B cell (primary cell): ENCODE measurements at regions not wholly inside any gene's neighbourhood (a gene's known extent, or its start where the extent isn't known, plus 50 kb on each side); places are given as distances from the start of the nearest gene placed in this dataset.

Experiments used
- ATAC-seq: fragments of 200-7000 bp; cut with Tn5 transposase; one replicate; pipeline ENCODE4 v1.10.0; 2021; ENCODE audit warnings: low read depth, mild to moderate bottlenecking, moderate number of reproducible peaks, moderate library complexity
- CTCF ChIA-PET: fragments of 350-600 bp; sonication (Branson Sonifier 250); formaldehyde crosslinking; loops from one replicate; lab custom pipeline; 2021; ENCODE audit warnings: antibody characterized with exemption, inconsistent platforms; lab: Charles Lee
- POLR2A ChIA-PET: fragments of 350-600 bp; sonication (Branson Sonifier 250); formaldehyde crosslinking; loops from one replicate; lab custom pipeline; 2021; ENCODE audit warnings: antibody characterized with exemption; lab: Charles Lee
- DNase-seq: peaks from one replicate; pipeline ENCODE4 v3.0.0; 2013
- H2AFZ ChIP-seq: 2 replicates; pipeline ENCODE4 v1.6.1; 2012; ENCODE audit warnings: mild to moderate bottlenecking, low read depth, low read length; ENCODE audit not compliant: insufficient read depth, poor library complexity, severe bottlenecking
- H3K27ac ChIP-seq, 2 donors: 1 replicate in 1 of 2; 2 replicates in 1 of 2; pipeline ENCODE4 v1.5.1; 2012 to 2013; ENCODE audit warnings: low read length in 2 of 2, mild to moderate bottlenecking in 2 of 2, moderate library complexity in 1 of 2
- H3K27me3 ChIP-seq, 4 experiments: fragments of 200-600 bp in 1 of 4; sonication (generic) in 1 of 4; replicated peaks in 1 of 4; 1 replicate in 2 of 4; 2 replicates in 2 of 4; pipeline versions ENCODE4 v1.6.1 to v1.7.0; 2013 to 2016; ENCODE audit warnings: low read length in 3 of 4, mild to moderate bottlenecking in 2 of 4, mixed read lengths in 1 of 4, moderate library complexity in 1 of 4; ENCODE audit not compliant: insufficient read depth in 4 of 4, control insufficient read depth in 3 of 4; ENCODE audit errors: control extremely low read depth in 1 of 4
- H3K36me3 ChIP-seq, 2 experiments: replicated peaks in 1 of 2; 1 replicate in 1 of 2; 2 replicates in 1 of 2; pipeline versions ENCODE4 v1.6.1 to v1.7.1; 2013; ENCODE audit warnings: low read length in 1 of 2; ENCODE audit not compliant: insufficient read depth in 2 of 2, control insufficient read depth in 1 of 2; ENCODE audit errors: control extremely low read depth in 1 of 2, extremely low read depth in 1 of 2
- H3K4me1 ChIP-seq, 2 donors: fragments of 200-600 bp in 1 of 2; sonication (generic) in 1 of 2; 1 replicate in 1 of 2; 2 replicates in 1 of 2; pipeline versions ENCODE4 v1.5.1 to v1.6.1; 2013 to 2017; ENCODE audit warnings: low read length in 2 of 2; ENCODE audit not compliant: control insufficient read depth in 2 of 2, insufficient read depth in 2 of 2
- H3K4me2 ChIP-seq: replicated peaks from 2 replicates; pipeline ENCODE3; 2012; ENCODE audit warnings: mild to moderate bottlenecking, low read depth, low read length; ENCODE audit not compliant: poor library complexity, severe bottlenecking
- H3K4me3 ChIP-seq, 5 experiments: fragments of 200-600 bp in 1 of 5; sonication (generic) in 1 of 5; 1 replicate in 3 of 5; 2 replicates in 2 of 5; pipeline versions ENCODE4 v1.5.1 to v1.7.0; 2011 to 2016; ENCODE audit warnings: low read length in 4 of 5, mild to moderate bottlenecking in 4 of 5, low read depth in 2 of 5, control low read depth in 1 of 5, moderate library complexity in 1 of 5; ENCODE audit not compliant: insufficient read depth in 1 of 5; ENCODE audit errors: control extremely low read depth in 1 of 5, extremely low read depth in 1 of 5
- H3K79me2 ChIP-seq: fragments of 200-600 bp; sonication (generic); one replicate; pipeline ENCODE4 v1.6.0; 2016; ENCODE audit warnings: low read length; ENCODE audit not compliant: control insufficient read depth, insufficient read depth
- H3K9ac ChIP-seq: fragments of 200-600 bp; sonication (generic); 2 replicates; pipeline ENCODE4 v1.6.1; 2017; ENCODE audit warnings: mild to moderate bottlenecking, low read length, moderate library complexity
- H3K9me3 ChIP-seq, 3 donors: one replicate each; pipeline versions ENCODE4 v1.6.1 to v1.7.1; 2013; ENCODE audit warnings: low read length in 2 of 3; ENCODE audit not compliant: control insufficient read depth in 2 of 3, insufficient read depth in 1 of 3; ENCODE audit errors: control extremely low read depth in 1 of 3
- H4K20me1 ChIP-seq: 2 replicates; pipeline ENCODE4 v1.6.0; 2012; ENCODE audit warnings: mild to moderate bottlenecking, low read length; ENCODE audit not compliant: insufficient read depth, control insufficient read depth, poor library complexity, severe bottlenecking
- H3K27ac Mint-ChIP-seq: one replicate; pipeline ENCODE4 v1.8.0; 2021; ENCODE audit warnings: mixed read lengths
- H3K27me3 Mint-ChIP-seq: one replicate; pipeline ENCODE4 v1.8.0; 2021; ENCODE audit warnings: mixed read lengths
- H3K4me1 Mint-ChIP-seq: one replicate; pipeline ENCODE4 v1.8.0; 2021; ENCODE audit warnings: mixed read lengths
- H3K4me3 Mint-ChIP-seq: one replicate; pipeline ENCODE4 v1.8.0; 2021; ENCODE audit warnings: mixed read lengths
- H3K9me3 Mint-ChIP-seq: one replicate; pipeline ENCODE4 v1.8.0; 2022; ENCODE audit warnings: mixed read lengths; ENCODE audit not compliant: insufficient read depth
- EZH2 ChIP-seq: IDR thresholded peaks from 2 replicates; pipeline ENCODE4 v1.6.1; 2012; ENCODE audit warnings: borderline replicate concordance, low read depth, mild to moderate bottlenecking, moderate library complexity, low read length; ENCODE audit not compliant: insufficient read depth, poor library complexity, severe bottlenecking
- WGBS: methylation state at CpG from one replicate; pipeline ENCODE4 v1.1.5; 2013; ENCODE audit warnings: missing lambda C conversion rate; ENCODE audit not compliant: insufficient coverage; 5-methylcytosine and 5-hydroxymethylcytosine counted together
- intact Hi-C: fragments of 100-400 bp; cut with micrococcal nuclease; formaldehyde crosslinking; loops from one replicate; pipeline ENCODE4 v1.10.0; 2022
- TF ChIP-seq, protein P1 (sequence below): fragments of 200-600 bp; IDR thresholded peaks from one replicate; pipeline ENCODE4 v1.8.0; 2022; ENCODE audit warnings: antibody characterized with exemption, mild to moderate bottlenecking

DNA sequence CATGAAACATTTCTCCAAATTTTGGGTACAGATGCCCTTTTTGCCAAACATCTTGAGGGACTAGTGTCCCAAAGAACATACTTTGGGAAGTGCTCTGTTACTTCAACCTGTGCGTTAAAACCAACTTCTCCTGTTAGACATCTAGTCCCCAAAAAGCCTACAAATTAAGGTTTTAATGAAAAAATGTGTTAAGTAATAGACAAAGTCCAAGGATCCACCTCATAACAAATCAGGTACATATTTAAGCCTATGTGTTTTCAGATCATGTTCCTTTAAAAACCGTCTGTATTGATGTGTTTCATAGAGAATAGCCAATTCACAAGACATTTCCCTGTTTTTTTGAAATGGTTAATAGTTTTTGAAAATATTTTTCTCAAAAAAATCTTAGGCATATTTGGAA is 174.8 kb upstream of the FAM20A start:
- TF ChIP-seq, protein P1, sequence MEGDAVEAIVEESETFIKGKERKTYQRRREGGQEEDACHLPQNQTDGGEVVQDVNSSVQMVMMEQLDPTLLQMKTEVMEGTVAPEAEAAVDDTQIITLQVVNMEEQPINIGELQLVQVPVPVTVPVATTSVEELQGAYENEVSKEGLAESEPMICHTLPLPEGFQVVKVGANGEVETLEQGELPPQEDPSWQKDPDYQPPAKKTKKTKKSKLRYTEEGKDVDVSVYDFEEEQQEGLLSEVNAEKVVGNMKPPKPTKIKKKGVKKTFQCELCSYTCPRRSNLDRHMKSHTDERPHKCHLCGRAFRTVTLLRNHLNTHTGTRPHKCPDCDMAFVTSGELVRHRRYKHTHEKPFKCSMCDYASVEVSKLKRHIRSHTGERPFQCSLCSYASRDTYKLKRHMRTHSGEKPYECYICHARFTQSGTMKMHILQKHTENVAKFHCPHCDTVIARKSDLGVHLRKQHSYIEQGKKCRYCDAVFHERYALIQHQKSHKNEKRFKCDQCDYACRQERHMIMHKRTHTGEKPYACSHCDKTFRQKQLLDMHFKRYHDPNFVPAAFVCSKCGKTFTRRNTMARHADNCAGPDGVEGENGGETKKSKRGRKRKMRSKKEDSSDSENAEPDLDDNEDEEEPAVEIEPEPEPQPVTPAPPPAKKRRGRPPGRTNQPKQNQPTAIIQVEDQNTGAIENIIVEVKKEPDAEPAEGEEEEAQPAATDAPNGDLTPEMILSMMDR: no peak
- no peak for TF ChIP-seq EZH2
- no peak overlapping the region for H3K27ac Mint-ChIP-seq
- no peaks in the 10 kb centered on the region for H3K27me3 Mint-ChIP-seq
- no peaks in the 10 kb centered on the region for H3K4me1 ChIP-seq
- DNase-seq (no peak), ATAC-seq (no peak)
- H4K20me1 ChIP-seq: no peaks in the 10 kb centered on the region
- intact Hi-C loops: loop anchor here (10.0 kb wide), 4 partner anchors 199 to 749 kb away; partner anchors contain the start of gene MAP2K6
- H3K4me1 Mint-ChIP-seq: peaks cover 20% of the 10 kb centered on the region
- ChIA-PET POLR2A (interaction anchor here (0.6 kb wide), 1 partner anchor 740 kb away, joined by 6 read pairs; the partner anchor contains the start of gene KPNA2), CTCF (interaction anchor here (0.8 to 6.7 kb wide), 15 partner anchors 9 to 619 kb away, joined by 3 to 95 read pairs (median 5); partner anchors contain the start of gene ABCA10)
- H3K27ac ChIP-seq: no peak overlapping the region
- H3K9ac ChIP-seq: no peak overlapping the region
- H3K4me3 Mint-ChIP-seq: no peak overlapping the region
- peaks cover 0 to 4% (median 0%) of the 10 kb centered on the region in 3 donors for H3K9me3 ChIP-seq
- no CpG with 5 or more reads among the region's 2 CpGs for WGBS
- no peak overlapping the region for H3K4me2 ChIP-seq
- no peaks in the 10 kb centered on the region for H3K27me3 ChIP-seq
- H2AFZ ChIP-seq: no peak overlapping the region
- no peaks in the 10 kb centered on the region for H3K36me3 ChIP-seq
- H3K9me3 Mint-ChIP-seq: no peaks in the 10 kb centered on the region
- no peak overlapping the region for H3K4me3 ChIP-seq
- H3K79me2 ChIP-seq: no peaks in the 10 kb centered on the region

DNA sequence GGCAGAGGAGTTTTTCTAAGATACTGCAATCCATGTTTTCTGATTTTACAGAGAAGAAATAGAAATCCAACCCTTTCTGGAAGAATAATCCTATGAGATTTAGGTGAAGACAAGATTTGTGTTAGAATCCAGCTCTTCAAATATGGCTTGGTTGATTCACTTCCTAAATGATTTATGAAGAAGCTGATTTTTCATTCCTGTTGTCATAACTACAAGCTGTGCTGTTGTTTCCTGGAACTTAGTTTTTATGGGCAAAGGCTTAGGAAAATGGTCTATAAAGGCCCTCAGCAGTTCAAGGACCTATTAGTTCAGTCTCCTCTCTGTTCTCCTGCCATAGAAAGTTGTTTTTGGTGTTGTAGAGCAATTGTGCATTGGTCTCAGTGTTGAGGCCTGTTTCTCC is 174.2 kb upstream of the FAM20A start:
- H3K9me3 Mint-ChIP-seq: no peaks in the 10 kb centered on the region
- Histone ChIP-seq H2AFZ (no peak overlapping the region), H3K79me2 (no peaks in the 10 kb centered on the region), H3K4me1 (no peaks in the 10 kb centered on the region), H3K4me3 (no peak overlapping the region), H3K4me2 (no peak overlapping the region), H3K27me3 (no peaks in the 10 kb centered on the region), H3K36me3 (no peaks in the 10 kb centered on the region), H4K20me1 (no peaks in the 10 kb centered on the region), H3K27ac (peak overlapping the region in 1 of 2 donors; percentile 51), H3K9ac (no peak overlapping the region), H3K9me3 (peaks cover 0 to 4% (median 0%) of the 10 kb centered on the region in 3 donors)
- peaks cover 20% of the 10 kb centered on the region for H3K4me1 Mint-ChIP-seq
- no peak overlapping the region for H3K4me3 Mint-ChIP-seq
- H3K27me3 Mint-ChIP-seq: no peaks in the 10 kb centered on the region
- ChIA-PET POLR2A (no interaction called here), CTCF (interaction anchor here (1.2 to 6.7 kb wide), 11 partner anchors 10 to 619 kb away, joined by 3 to 95 read pairs (median 10); partner anchors contain the start of gene ABCA10)
- peak overlapping the region; percentile 11 for H3K27ac Mint-ChIP-seq
- no peak for DNase-seq
- no peak for ATAC-seq
- TF ChIP-seq, protein P1: no peak
- no peak for TF ChIP-seq EZH2
- intact Hi-C loops: loop anchor here (10.0 kb wide), 4 partner anchors 199 to 749 kb away; partner anchors contain the start of gene MAP2K6
